Heart left ventricle (tissue), 16 donors: ENCODE measurements at regions not wholly inside any gene's neighbourhood (a gene's known extent, or its start where the extent isn't known, plus 50 kb on each side); places are given as distances from the start of the nearest gene placed in this dataset.

Experiments
- ATAC-seq, 4 donors: fragments of 200-7000 bp; cut with Tn5 transposase; one replicate each; pipeline ENCODE4 v1.9.1; 2020 to 2022; ENCODE audit warnings: moderate library complexity in 4 of 4, mild to moderate bottlenecking in 3 of 4, moderate number of reproducible peaks in 1 of 4
- DNase-seq, 5 donors: peaks; one replicate each; pipeline ENCODE4 v3.0.0-alpha.2; 2020
- H3K27ac ChIP-seq, 12 donors: fragments of 200-600 bp; sonication (generic) in 4 of 12; one replicate each; pipeline versions ENCODE4 v1.5.0 to v1.8.0; 2016 to 2022; ENCODE audit warnings: mild to moderate bottlenecking in 2 of 12
- H3K27me3 ChIP-seq, 9 donors: fragments of 200-600 bp; sonication (generic) in 2 of 9; one replicate each; pipeline versions ENCODE4 v1.5.1 to v1.8.0; 2016 to 2022; ENCODE audit warnings: mild to moderate bottlenecking in 3 of 9
- H3K36me3 ChIP-seq, 9 donors: fragments of 200-600 bp; sonication (generic) in 2 of 9; one replicate each; pipeline versions ENCODE4 v1.5.0 to v1.8.0; 2018 to 2022; ENCODE audit warnings: mild to moderate bottlenecking in 2 of 9
- H3K4me1 ChIP-seq, 12 donors: fragments of 200-600 bp; sonication (generic) in 4 of 12; one replicate each; pipeline versions ENCODE4 v1.5.0 to v1.8.0; 2016 to 2022; ENCODE audit warnings: mild to moderate bottlenecking in 3 of 12
- H3K4me3 ChIP-seq, 12 donors: fragments of 200-600 bp; sonication (generic) in 4 of 12; one replicate each; pipeline versions ENCODE4 v1.5.0 to v1.8.0; 2017 to 2022; ENCODE audit warnings: mild to moderate bottlenecking in 9 of 12, moderate library complexity in 4 of 12
- H3K9me3 ChIP-seq, 12 donors: fragments of 200-600 bp; sonication (generic) in 4 of 12; one replicate each; pipeline versions ENCODE4 v1.5.0 to v1.8.0; 2016 to 2022; ENCODE audit warnings: mild to moderate bottlenecking in 1 of 12
- CTCF ChIP-seq, 12 donors: fragments of 200-600 bp; sonication (generic) in 4 of 12; IDR thresholded peaks; one replicate each; pipeline versions ENCODE4 v1.5.0 to v1.8.0; 2018 to 2022; ENCODE audit warnings: antibody characterized with exemption in 12 of 12, mild to moderate bottlenecking in 5 of 12
- POLR2A ChIP-seq, 2 donors: fragments of 450-650 bp; IDR thresholded peaks; one replicate each; pipeline ENCODE4 v1.6.1; 2017; ENCODE audit warnings: antibody characterized with exemption in 2 of 2, mild to moderate bottlenecking in 2 of 2, moderate library complexity in 2 of 2
- WGBS, 4 donors: extraction: QIAGEN DNeasy Blood & Tissue Kit in 2 of 4; methylation state at CpG; one replicate each; pipeline versions ENCODE4 v1.1.5 to v1.1.7; 2013 to 2018; 5-methylcytosine and 5-hydroxymethylcytosine counted together
- intact Hi-C, 10 donors: fragments of 100-400 bp; cut with DNase I; formaldehyde crosslinking; loops; one replicate each; pipeline versions ENCODE4 v1.11.1 to v1.14.2; 2022
- donor health status: ischemic (EF 13 %, LVEDD 7.1; RV severe dilation, severe dysfunction).
- donor health status: healthy with polysubstance abuse.
- donor health status: DM: no; HTN: yes; CAD: no.
- donor health status: DM: no; HTN: no; CAD: no.
- donor health status: ischemic (EF 25% LVEDD 6.9; RV normal size, moderate dysfunction).
- donor health status: ischemic (EF 25% LVEDD 5.7; RV mildly dilated, moderate dysfunction).
- donor health status: healthy.
- donor health status: DM: yes; HTN: yes; CAD: no.
- donor health status: ischemic (EF 35%, LVEDD 5.7; RV mildly dilated, moderate dysfunction).
- donor health status: nonischemic (EF 11% LVEDD 7.7; RV severe dilation, severe dysfunction).
- donor health status: DM: yes; HTN: yes; CAD: no.
- donor health status: PGD.
- donor health status: ischemic (EF 29% LVEDD 5.4; RV normal size, mild dysfunction).
- donor health status: nonischemic (EF 23%, LVEDD 6.1; RV moderate dilation, normal function).

GRCh38 chr22:22388494-22388893 is 120.0 kb downstream of the ZNF280B start:
- DNase-seq (no peak), ATAC-seq (no peak)
- peaks cover 0 to 36% (median 0%) of the 10 kb centered on the region in 9 donors for H3K27me3 ChIP-seq
- H3K4me1 ChIP-seq = no peaks in the 10 kb centered on the region
- TF ChIP-seq CTCF (IDR thresholded peaks at IDR 0.05) (no peak), POLR2A (IDR thresholded peaks at IDR 0.05) (no peak)
- H3K9me3 ChIP-seq = peaks cover 0 to 13% (median 0%) of the 10 kb centered on the region in 12 donors
- H3K4me3 ChIP-seq = no peak overlapping the region
- H3K27ac ChIP-seq = no peak overlapping the region
- intact Hi-C loops = no loop called here
- WGBS, 4 donors = 79 to 82% (median 82%) methylated on average over 3 of the region's 3 CpGs
- no peaks in the 10 kb centered on the region for H3K36me3 ChIP-seq

DNA sequence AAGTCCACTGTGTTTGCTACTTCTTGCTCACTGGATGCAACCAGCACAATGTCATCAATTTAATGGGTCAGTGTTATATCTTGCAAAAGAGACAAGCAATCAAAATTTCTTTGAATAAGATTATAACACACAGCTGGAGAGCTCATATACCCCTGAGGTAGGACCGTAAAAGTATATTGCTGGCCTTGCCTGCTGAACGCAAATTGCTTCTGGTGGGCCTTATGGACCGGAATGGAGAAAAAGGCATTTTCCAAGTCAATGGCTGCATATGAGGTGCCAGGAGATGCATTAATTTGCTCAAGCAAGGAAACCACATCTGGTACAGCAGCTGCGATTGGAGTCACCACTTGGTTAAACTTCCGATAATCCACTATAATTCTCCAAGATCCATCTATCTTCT is 119.1 kb downstream of the ZNF280B start:
- Histone ChIP-seq H3K9me3 (peaks cover 0 to 17% (median 0%) of the 10 kb centered on the region in 12 donors), H3K4me3 (no peak overlapping the region), H3K36me3 (no peaks in the 10 kb centered on the region), H3K27me3 (peaks cover 0 to 27% (median 0%) of the 10 kb centered on the region in 9 donors), H3K4me1 (no peaks in the 10 kb centered on the region), H3K27ac (no peak overlapping the region)
- TF ChIP-seq CTCF (IDR thresholded peaks at IDR 0.05) = no peak
- ATAC-seq (no peak), DNase-seq (no peak)
- WGBS, 4 donors = 90 to 97% (median 94%) methylated on average over 5 of the region's 5 CpGs
- intact Hi-C loops = no loop called here

- WGBS, 4 donors = 78 to 86% (median 83%) methylated on average over 4 of the region's 4 CpGs
- H3K27me3 ChIP-seq = peaks cover 0 to 19% (median 0%) of the 10 kb centered on the region in 9 donors
- no peak for ATAC-seq
These were observed 117.6 kb downstream of the ZNF280B start for GRCh38 chr22:22390989-22391388.

DNA sequence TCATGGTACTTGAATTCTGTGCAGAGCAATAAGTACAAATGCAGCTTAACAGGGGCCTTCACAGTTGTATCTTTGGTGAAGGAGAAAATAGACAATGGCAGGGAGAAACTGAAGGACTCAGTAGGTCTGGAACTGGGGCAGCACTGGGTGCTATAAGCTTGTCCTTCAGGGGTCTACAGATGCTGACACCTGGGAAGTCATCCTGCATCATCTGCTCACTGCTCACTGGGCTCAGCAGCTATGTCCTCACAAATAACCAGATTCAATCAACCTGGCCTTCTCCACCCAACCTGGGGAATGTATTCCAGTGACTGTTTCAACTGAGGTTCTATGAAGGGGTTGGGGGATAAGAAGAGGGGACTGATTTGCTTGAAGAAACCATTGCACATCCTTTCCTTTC is 117.0 kb downstream of the ZNF280B start:
- no peak for TF ChIP-seq CTCF (IDR thresholded peaks at IDR 0.05)
- TF ChIP-seq POLR2A (IDR thresholded peaks at IDR 0.05) = no peak
- Histone ChIP-seq H3K4me3 (no peak overlapping the region), H3K9me3 (peaks cover 0 to 17% (median 0%) of the 10 kb centered on the region in 12 donors), H3K4me1 (no peaks in the 10 kb centered on the region), H3K27ac (no peak overlapping the region), H3K36me3 (no peaks in the 10 kb centered on the region), H3K27me3 (peaks cover 0 to 16% (median 0%) of the 10 kb centered on the region in 9 donors)
- DNase-seq (no peak), ATAC-seq (no peak)
- intact Hi-C loops = no loop called here

More at GRCh38 chr22:22390989-22391388, 117.6 kb downstream of the ZNF280B start:
- no peak overlapping the region for H3K4me3 ChIP-seq
- H3K36me3 ChIP-seq = no peaks in the 10 kb centered on the region
- intact Hi-C loops = no loop called here
- DNase-seq = no peak
- H3K4me1 ChIP-seq = no peaks in the 10 kb centered on the region
- no peak overlapping the region for H3K27ac ChIP-seq
- peaks cover 0 to 17% (median 0%) of the 10 kb centered on the region in 12 donors for H3K9me3 ChIP-seq
- TF ChIP-seq CTCF (IDR thresholded peaks at IDR 0.05) (no peak), POLR2A (IDR thresholded peaks at IDR 0.05) (no peak)
